Epithelial cell of proximal tubule (primary cell): ENCODE measurements at regions not wholly inside any gene's neighbourhood (a gene's known extent, or its start where the extent isn't known, plus 50 kb on each side); places are given as distances from the start of the nearest gene placed in this dataset.

Source experiments
- DNase-seq: peaks from one replicate; pipeline ENCODE4 v3.0.0-alpha.2; 2011; ENCODE audit warnings: low read depth
- H3K4me3 ChIP-seq: 2 replicates; pipeline ENCODE4 v1.5.1; 2011; ENCODE audit warnings: low read depth, mild to moderate bottlenecking, low read length
- TF ChIP-seq, protein P1 (sequence below): conservative IDR thresholded peaks from 2 replicates; pipeline ENCODE4 v1.5.1; 2012; ENCODE audit warnings: low read depth, mild to moderate bottlenecking, low read length

- TF ChIP-seq, protein P1, sequence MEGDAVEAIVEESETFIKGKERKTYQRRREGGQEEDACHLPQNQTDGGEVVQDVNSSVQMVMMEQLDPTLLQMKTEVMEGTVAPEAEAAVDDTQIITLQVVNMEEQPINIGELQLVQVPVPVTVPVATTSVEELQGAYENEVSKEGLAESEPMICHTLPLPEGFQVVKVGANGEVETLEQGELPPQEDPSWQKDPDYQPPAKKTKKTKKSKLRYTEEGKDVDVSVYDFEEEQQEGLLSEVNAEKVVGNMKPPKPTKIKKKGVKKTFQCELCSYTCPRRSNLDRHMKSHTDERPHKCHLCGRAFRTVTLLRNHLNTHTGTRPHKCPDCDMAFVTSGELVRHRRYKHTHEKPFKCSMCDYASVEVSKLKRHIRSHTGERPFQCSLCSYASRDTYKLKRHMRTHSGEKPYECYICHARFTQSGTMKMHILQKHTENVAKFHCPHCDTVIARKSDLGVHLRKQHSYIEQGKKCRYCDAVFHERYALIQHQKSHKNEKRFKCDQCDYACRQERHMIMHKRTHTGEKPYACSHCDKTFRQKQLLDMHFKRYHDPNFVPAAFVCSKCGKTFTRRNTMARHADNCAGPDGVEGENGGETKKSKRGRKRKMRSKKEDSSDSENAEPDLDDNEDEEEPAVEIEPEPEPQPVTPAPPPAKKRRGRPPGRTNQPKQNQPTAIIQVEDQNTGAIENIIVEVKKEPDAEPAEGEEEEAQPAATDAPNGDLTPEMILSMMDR, result no peak
- DNase-seq, result no peak
- no peak overlapping the region for H3K4me3 ChIP-seq
Measured at GRCh38 chr10:121422096-121422495, 176.1 kb downstream of the FGFR2 start.

- TF ChIP-seq, protein P1, result no peak
- DNase-seq, result no peak
Measured at GRCh38 chr10:121425623-121426022, 172.6 kb downstream of the FGFR2 start.

DNA sequence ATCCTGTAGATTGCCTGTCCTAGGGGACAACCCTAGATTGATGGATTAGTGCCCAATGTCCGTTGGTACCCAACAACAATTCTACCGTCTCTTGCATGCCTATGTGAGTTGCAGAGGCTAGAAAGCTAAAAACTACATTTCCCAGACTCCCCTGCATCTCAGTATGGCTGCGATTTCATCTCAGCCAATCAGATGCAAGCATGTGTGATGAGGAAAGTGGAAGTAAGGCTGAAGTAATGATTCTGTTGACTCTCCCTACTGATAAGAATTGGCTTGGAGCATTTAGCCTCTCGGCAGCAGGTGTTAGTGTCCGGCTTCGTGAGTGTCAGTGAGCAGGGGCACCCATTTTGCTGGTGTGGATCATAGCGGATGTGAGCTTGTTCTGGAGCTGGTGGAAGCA, 171.9 kb downstream of the FGFR2 start:
- TF ChIP-seq, protein P1, result no peak
- DNase-seq, result no peak
- H3K4me3 ChIP-seq, result no peak overlapping the region

More at GRCh38 chr10:121425623-121426022, 172.6 kb downstream of the FGFR2 start:
- no peak overlapping the region for H3K4me3 ChIP-seq
